Motor neuron (in vitro differentiated cells): ENCODE measurements at regions not wholly inside any gene's neighbourhood (a gene's known extent, or its start where the extent isn't known, plus 50 kb on each side); places are given as distances from the start of the nearest gene placed in this dataset.
A peak's percentile ranks its signal among the peaks of the same experiment; 100 is the strongest.
"Not testable (repeated sequence)": the region's sequence is repeated elsewhere in the genome, so short reads cannot be mapped to it uniquely, and the experiment has no call there.

Source experiments
- ATAC-seq, 8 experiments: fragments of 200-7000 bp; cut with Tn5 transposase; replicated peaks in 6 of 8; 2 replicates each; pipeline ENCODE4 v1.8.0; 2021; ENCODE audit warnings: mild to moderate bottlenecking in 8 of 8, moderate library complexity in 8 of 8
- H3K27ac ChIP-seq, 2 donors: fragments of 250-450 bp; sonication (Bioruptor Pico); 2 replicates each; pipeline ENCODE4 v1.9.0; 2021; ENCODE audit warnings: antibody characterized with exemption in 2 of 2, mild to moderate bottlenecking in 2 of 2, moderate library complexity in 1 of 2
- H3K4me1 ChIP-seq, 2 donors: fragments of 250-450 bp; sonication (Bioruptor Pico); replicated peaks in 1 of 2; 2 replicates each; pipeline ENCODE4 v1.6.1; 2021; ENCODE audit warnings: antibody characterized with exemption in 2 of 2, mild to moderate bottlenecking in 2 of 2, moderate library complexity in 1 of 2
- H3K4me3 ChIP-seq, 5 donors: fragments of 250-450 bp; sonication (Bioruptor Pico); 2 replicates each; pipeline ENCODE4 v1.9.0; 2021; ENCODE audit warnings: antibody characterized with exemption in 5 of 5, mild to moderate bottlenecking in 5 of 5, moderate library complexity in 4 of 5
- WGBS, 10 experiments: fragments of 450-650 bp; shearing (Covaris generic); methylation state at CpG; one replicate each; pipeline ENCODE4 v1.0.0; 2022; 5-methylcytosine and 5-hydroxymethylcytosine counted together
- in situ Hi-C, 9 experiments: fragments of 400-800 bp; cut with MboI; loops; one replicate each; pipeline ENCODE4 v1.15.0; 2021; ENCODE audit warnings: low sequenced_read_pairs in 9 of 9, low pct_unique_long_range_greater_than_20kb in 2 of 9; ENCODE audit not compliant: unreplicated experiment in 9 of 9

GRCh38 chr12:90543374-90543773, 411.6 kb downstream of the CCER1 start:
- Histone ChIP-seq H3K27ac (no peak overlapping the region), H3K4me3 (no peak overlapping the region), H3K4me1 (no peaks in the 10 kb centered on the region)
- no peak for ATAC-seq
- WGBS, 10 experiments: 40 to 100% (median 100%) methylated on average over 1 of the region's 1 CpG; no CpG with 5 or more reads in 2 of the 10 experiments
- in situ Hi-C loops: no loop called here

- H3K4me3 ChIP-seq, ATAC-seq, H3K4me1 ChIP-seq, H3K27ac ChIP-seq, in situ Hi-C loops: not testable (repeated sequence)
- no CpG with 5 or more reads among the region's 1 CpG for WGBS, 10 experiments
These were observed 412.1 kb downstream of the CCER1 start for GRCh38 chr12:90542852-90543251.

GRCh38 chr12:90533828-90534227, 421.1 kb downstream of the CCER1 start:
- WGBS, 10 experiments: 0 to 57% methylated on average over 1 of the region's 1 CpG; no CpG with 5 or more reads in 8 of the 10 experiments
- H3K27ac ChIP-seq, ATAC-seq, in situ Hi-C loops, H3K4me3 ChIP-seq, H3K4me1 ChIP-seq: not testable (repeated sequence)

GRCh38 chr12:90520002-90520734, 434.8 kb downstream of the CCER1 start:
- Histone ChIP-seq H3K4me3 (no peak overlapping the region), H3K4me1 (no peaks in the 10 kb centered on the region), H3K27ac (no peak overlapping the region)
- in situ Hi-C loops: no loop called here
- whole genome bisulfite sequencing, 10 experiments: 18 to 82% (median 51%) methylated on average over 1 to 3 of the region's 3 CpGs; no CpG with 5 or more reads in 1 of the 10 experiments
- ATAC-seq: no peak

- ATAC-seq: no peak
- no peak overlapping the region for H3K27ac ChIP-seq
These were observed 435.7 kb downstream of the CCER1 start for GRCh38 chr12:90519285-90519684.

GRCh38 chr12:90515199-90516175, 439.5 kb downstream of the CCER1 start:
- 6 to 100% (median 77%) methylated on average over 2 of the region's 2 CpGs; no CpG with 5 or more reads in 1 of the 10 experiments for whole genome bisulfite sequencing, 10 experiments
- ATAC-seq: no peak
- Histone ChIP-seq H3K4me1 (peaks cover 0 to 3% of the 10 kb centered on the region in 2 donors), H3K4me3 (no peak overlapping the region), H3K27ac (no peak overlapping the region)
- in situ Hi-C loops: no loop called here

More at GRCh38 chr12:90519285-90519684, 435.7 kb downstream of the CCER1 start:
- in situ Hi-C loops: no loop called here
- Histone ChIP-seq H3K4me1 (peaks cover 0 to 1% of the 10 kb centered on the region in 2 donors), H3K4me3 (no peak overlapping the region)

GRCh38 chr12:90514325-90514724, 440.7 kb downstream of the CCER1 start:
- no peak for ATAC-seq
- in situ Hi-C loops: no loop called here
- 3 to 88% (median 56%) methylated on average over 1 to 3 of the region's 3 CpGs for WGBS, 10 experiments
- H3K4me1 ChIP-seq: peaks cover 0 to 3% of the 10 kb centered on the region in 2 donors
- no peak overlapping the region for H3K27ac ChIP-seq
- H3K4me3 ChIP-seq: no peak overlapping the region

GRCh38 chr12:90512518-90512917, 442.5 kb downstream of the CCER1 start:
- WGBS, 10 experiments: 71 to 100% (median 87%) methylated on average over 1 of the region's 1 CpG; no CpG with 5 or more reads in 4 of the 10 experiments
- H3K27ac ChIP-seq: no peak overlapping the region
- in situ Hi-C loops: no loop called here
- peaks cover 0 to 3% of the 10 kb centered on the region in 2 donors for H3K4me1 ChIP-seq
- H3K4me3 ChIP-seq: no peak overlapping the region
- ATAC-seq: no peak

- H3K4me3 ChIP-seq: no peak overlapping the region
- ATAC-seq: peak in 1 of 8 experiments; percentile 33
- in situ Hi-C loops: no loop called here
These were observed 444.0 kb downstream of the CCER1 start for GRCh38 chr12:90510948-90511347.

GRCh38 chr12:90504806-90505205, 450.2 kb downstream of the CCER1 start:
- Histone ChIP-seq H3K4me3 (no peak overlapping the region), H3K27ac (no peak overlapping the region), H3K4me1 (no peaks in the 10 kb centered on the region)
- in situ Hi-C loops: no loop called here
- ATAC-seq: no peak

More at GRCh38 chr12:90510948-90511347, 444.0 kb downstream of the CCER1 start:
- Histone ChIP-seq H3K27ac (no peak overlapping the region), H3K4me1 (peaks cover 0 to 3% of the 10 kb centered on the region in 2 donors)

- Histone ChIP-seq H3K4me3 (no peak overlapping the region), H3K4me1 (no peaks in the 10 kb centered on the region), H3K27ac (no peak overlapping the region)
- no peak for ATAC-seq
- in situ Hi-C loops: no loop called here
These were observed 452.9 kb downstream of the CCER1 start for GRCh38 chr12:90502070-90502469.

- H3K27ac ChIP-seq: no peak overlapping the region
- 19 to 89% (median 67%) methylated on average over 1 to 2 of the region's 2 CpGs; no CpG with 5 or more reads in 1 of the 10 experiments for WGBS, 10 experiments
- in situ Hi-C loops: no loop called here
- no peaks in the 10 kb centered on the region for H3K4me1 ChIP-seq
- H3K4me3 ChIP-seq: no peak overlapping the region
- ATAC-seq: no peak
These were observed 453.6 kb downstream of the CCER1 start for GRCh38 chr12:90501412-90501811.

GRCh38 chr12:90499795-90500194, 455.2 kb downstream of the CCER1 start:
- no peaks in the 10 kb centered on the region for H3K4me1 ChIP-seq
- no peak overlapping the region for H3K27ac ChIP-seq
- peak in 1 of 8 experiments; percentile 78 for ATAC-seq
- in situ Hi-C loops: no loop called here
- no peak overlapping the region for H3K4me3 ChIP-seq
